Uterus (tissue), 2 donors: ENCODE measurements at regions not wholly inside any gene's neighbourhood (a gene's known extent, or its start where the extent isn't known, plus 50 kb on each side); places are given as distances from the start of the nearest gene placed in this dataset.

Source experiments
- CTCF ChIP-seq, 4 experiments: fragments of 200-600 bp in 2 of 4; fragments of 450-650 bp in 2 of 4; sonication (generic) in 2 of 4; IDR thresholded peaks; one replicate each; pipeline ENCODE4 v1.5.1; 2016 to 2019; ENCODE audit warnings: antibody characterized with exemption in 4 of 4, mild to moderate bottlenecking in 2 of 4, moderate library complexity in 1 of 4
- POLR2A ChIP-seq, 2 donors: fragments of 450-650 bp; IDR thresholded peaks; one replicate each; pipeline ENCODE4 v1.6.1; 2016; ENCODE audit warnings: antibody characterized with exemption in 2 of 2, mild to moderate bottlenecking in 1 of 2, moderate library complexity in 1 of 2

DNA sequence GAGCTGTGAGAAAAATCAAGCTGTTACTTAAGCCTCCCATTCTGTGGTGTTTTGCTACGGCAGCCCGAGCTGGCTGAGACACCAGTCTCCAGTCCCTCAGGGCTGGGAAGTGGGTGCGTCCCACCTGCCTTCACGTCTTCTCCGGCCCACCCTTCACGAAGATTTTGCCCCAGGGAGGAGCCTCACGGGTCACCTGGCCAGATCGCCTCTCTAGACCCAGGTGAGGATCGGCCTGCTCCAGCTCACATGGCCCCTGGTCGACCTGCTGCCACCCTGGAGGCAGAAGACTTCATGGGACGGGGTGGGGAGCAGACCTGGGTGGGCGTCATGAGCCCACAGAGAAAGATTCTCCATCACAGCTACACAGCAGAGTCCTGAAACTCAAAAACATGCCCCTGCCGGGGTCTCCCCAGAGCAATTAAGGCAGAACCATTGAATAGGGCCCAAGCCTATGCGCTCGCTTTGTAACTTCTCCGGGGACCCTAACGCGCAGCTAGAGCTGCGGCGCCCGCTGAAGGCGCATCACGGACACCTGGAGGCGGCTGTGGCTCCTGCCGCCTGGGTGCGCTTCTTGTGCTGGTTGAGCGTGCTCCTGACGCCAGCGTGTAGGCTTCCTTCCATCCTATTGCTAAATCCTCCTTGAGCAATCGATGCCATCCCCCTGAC is 92.6 kb upstream of the ALDH1A3 start:
- no peak for TF ChIP-seq POLR2A (IDR thresholded peaks at IDR 0.05)
- no peak for TF ChIP-seq CTCF (IDR thresholded peaks at IDR 0.05)
